GM12801 (cell line): ENCODE measurements at regions not wholly inside any gene's neighbourhood (a gene's known extent, or its start where the extent isn't known, plus 50 kb on each side); places are given as distances from the start of the nearest gene placed in this dataset.

Experiments used
- CTCF ChIP-seq: IDR thresholded peaks from one replicate; pipeline ENCODE4 v1.5.1; 2011; ENCODE audit warnings: control low read depth; ENCODE audit not compliant: insufficient read length; ENCODE audit errors: extremely low read depth

- no peak for TF ChIP-seq CTCF
Measured at GRCh38 chr4:188532751-188533150, 393.5 kb downstream of the TRIML1 start.

GRCh38 chr4:188534297-188534696 lies 395.1 kb downstream of the TRIML1 start:
- no peak for TF ChIP-seq CTCF

GRCh38 chr4:188534917-188535316 lies 395.7 kb downstream of the TRIML1 start:
- TF ChIP-seq CTCF: no peak

- TF ChIP-seq CTCF: no peak
Measured at GRCh38 chr4:188536826-188537225, 397.6 kb downstream of the TRIML1 start.

- no peak for TF ChIP-seq CTCF
Measured at GRCh38 chr4:188550296-188550695, 411.1 kb downstream of the TRIML1 start.

- no peak for TF ChIP-seq CTCF
Measured at GRCh38 chr4:188551156-188551555, 411.9 kb downstream of the TRIML1 start.

- TF ChIP-seq CTCF: no peak
Measured at GRCh38 chr4:188552741-188553275, 413.6 kb downstream of the TRIML1 start.

- TF ChIP-seq CTCF: no peak
Measured at GRCh38 chr4:188554413-188554812, 415.2 kb downstream of the TRIML1 start.
